Activated CD4-positive, alpha-beta T cell treated with anti-CD3 and anti-CD28 coated beads, Interleukin-2, amount 50 U/mL, for 48 hours (primary cell): ENCODE measurements at regions not wholly inside any gene's neighbourhood (a gene's known extent, or its start where the extent isn't known, plus 50 kb on each side); places are given as distances from the start of the nearest gene placed in this dataset.

Experiments used
- DNase-seq, 2 experiments: peaks; one replicate each; pipeline ENCODE4 v3.0.0-alpha.2; 2020

- no peak for DNase-seq
These were observed 153.8 kb downstream of the CEBPB start for GRCh38 chr20:50344232-50345071.

GRCh38 chr20:50345712-50346373 lies 155.2 kb downstream of the CEBPB start:
- DNase-seq, result no peak

- DNase-seq, result no peak
These were observed 156.0 kb downstream of the CEBPB start for GRCh38 chr20:50346374-50347283.

GRCh38 chr20:50347284-50348063 lies 156.8 kb downstream of the CEBPB start:
- no peak for DNase-seq

GRCh38 chr20:50348096-50348495 lies 157.5 kb downstream of the CEBPB start:
- no peak for DNase-seq

GRCh38 chr20:50350510-50351249 lies 159.5 kb upstream of the PTPN1 start:
- DNase-seq, result no peak

GRCh38 chr20:50351541-50351940 lies 158.6 kb upstream of the PTPN1 start:
- no peak for DNase-seq

- no peak for DNase-seq
These were observed 156.8 kb upstream of the PTPN1 start for GRCh38 chr20:50353289-50353961.

- DNase-seq, result no peak
These were observed 155.2 kb upstream of the PTPN1 start for GRCh38 chr20:50354721-50355589.

GRCh38 chr20:50355590-50356524 lies 154.3 kb upstream of the PTPN1 start:
- DNase-seq, result no peak

- no peak for DNase-seq
These were observed 153.7 kb upstream of the PTPN1 start for GRCh38 chr20:50356525-50356885.

GRCh38 chr20:50356962-50357782 lies 153.0 kb upstream of the PTPN1 start:
- no peak for DNase-seq

GRCh38 chr20:50357783-50358161 lies 152.4 kb upstream of the PTPN1 start:
- no peak for DNase-seq

GRCh38 chr20:50358166-50358565 lies 152.0 kb upstream of the PTPN1 start:
- no peak for DNase-seq

GRCh38 chr20:50358971-50359370 lies 151.2 kb upstream of the PTPN1 start:
- no peak for DNase-seq

- DNase-seq, result no peak
These were observed 150.5 kb upstream of the PTPN1 start for GRCh38 chr20:50359607-50360217.

- DNase-seq, result no peak
These were observed 149.9 kb upstream of the PTPN1 start for GRCh38 chr20:50360218-50360672.

- no peak for DNase-seq
These were observed 149.3 kb upstream of the PTPN1 start for GRCh38 chr20:50360921-50361320.
